ENCODE measurements at regions not wholly inside any gene's neighbourhood (a gene's known extent, or its start where the extent isn't known, plus 50 kb on each side); places are given as distances from the start of the nearest gene placed in this dataset.
"Not testable (repeated sequence)": the region's sequence is repeated elsewhere in the genome, so short reads cannot be mapped to it uniquely, and the experiment has no call there.

DNA sequence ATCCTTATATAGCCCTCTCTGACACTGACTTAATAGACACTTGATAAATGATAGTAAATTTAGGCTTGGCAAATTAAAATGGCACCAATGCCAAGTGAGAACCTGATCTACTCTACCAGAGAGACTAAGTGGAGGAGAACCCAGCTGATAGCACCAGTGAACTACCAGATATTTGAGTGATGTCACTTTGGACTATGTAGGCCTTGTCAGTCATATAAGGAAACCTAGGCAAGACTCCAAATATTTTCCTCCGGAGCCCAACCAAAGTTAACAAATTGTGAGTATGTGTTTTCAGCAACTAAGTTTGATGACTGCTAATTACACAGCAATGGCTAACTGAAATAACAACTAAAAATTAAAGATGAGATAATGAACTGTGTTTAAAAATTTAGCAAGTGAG lies 1522.9 kb upstream of the TPTE start:
- DNase-seq (ENCODE audit: low read depth, low spot score); H3K27ac ChIP-seq (ENCODE audit: low read depth, low read length); H3K36me3 ChIP-seq (ENCODE audit: control insufficient read depth in 1 of 2, insufficient read depth in 2 of 2, low read length in 2 of 2); H4K20me1 ChIP-seq (ENCODE audit: insufficient read depth); H3K79me2 ChIP-seq (ENCODE audit: insufficient read depth, low read length); CTCF ChIA-PET; H2AFZ ChIP-seq (ENCODE audit: low read depth, low read length, poor library complexity, severe bottlenecking); BruUV-seq (replicated peaks); H3K9me2 ChIP-seq (ENCODE audit: insufficient read depth); H3K9ac ChIP-seq (ENCODE audit: low read length); H3K4me1 ChIP-seq (ENCODE audit: control insufficient read depth in 1 of 2, insufficient read depth in 2 of 2, low read length in 2 of 2); intact Hi-C loops (cut with micrococcal nuclease); POLR2A ChIA-PET; RAD21 ChIA-PET (ENCODE audit: low non-redundant PET in 1 of 2, low total read pairs in 2 of 2, uncharacterized antibody in 2 of 2, unreplicated experiment in 2 of 2); H3K4me3 ChIP-seq (replicated peaks in 1 of 2; ENCODE audit: low read depth in 1 of 2, low read length in 2 of 2); ATAC-seq; H3K4me2 ChIP-seq (ENCODE audit: low read length): not testable (repeated sequence)
- Histone ChIP-seq H3K9me3 (ENCODE audit: control insufficient read depth in 1 of 2, insufficient read depth in 1 of 2, low read depth in 1 of 2, low read length in 2 of 2) (peaks cover 0 to 28% of the 10 kb centered on the region in 2 experiments; a peak in 2 of 4 replicates), H3K27me3 (ENCODE audit: insufficient read depth, low read length) (peaks cover 10% of the 10 kb centered on the region; the same call in 1 of the 2 replicates)

DNA sequence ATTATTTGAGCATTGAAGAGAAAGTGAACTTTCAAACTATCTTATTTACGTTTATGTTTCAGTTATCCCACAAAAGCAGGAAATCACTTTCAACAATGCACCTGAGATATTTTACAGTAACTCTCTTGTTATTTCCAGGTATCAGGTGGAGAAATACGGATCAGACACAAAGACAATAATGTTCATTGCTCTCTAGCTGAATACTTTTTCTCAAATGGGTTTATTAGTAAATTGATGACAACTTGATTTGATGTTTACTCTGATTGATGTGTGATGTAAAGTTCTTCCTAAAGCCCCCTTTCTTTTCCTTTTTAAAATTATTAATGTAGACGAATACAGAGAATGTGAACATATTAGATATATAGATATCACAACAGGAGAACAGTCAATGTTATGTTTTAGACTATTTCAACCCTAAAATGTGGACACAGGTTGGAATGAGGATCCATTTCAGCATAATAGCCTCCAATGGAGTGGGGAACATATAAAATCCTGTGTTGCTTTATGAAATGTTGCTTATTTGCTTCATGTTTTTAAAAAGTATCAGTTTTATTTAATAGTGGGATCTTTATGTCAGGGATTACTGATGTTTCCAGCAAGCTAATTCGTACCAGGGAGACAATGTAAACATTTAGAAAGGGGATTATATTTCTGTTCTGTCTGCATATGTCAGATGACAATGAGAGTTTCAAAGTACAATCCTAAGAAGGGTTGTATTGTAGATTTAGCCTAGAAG lies 1522.3 kb upstream of the TPTE start:
- no peaks in the 10 kb centered on the region for H3K79me2 ChIP-seq (ENCODE audit: insufficient read depth, low read length)
- BruUV-seq (replicated peaks), result no TSS peak
- H3K4me2 ChIP-seq (ENCODE audit: low read length), result no peak overlapping the region
- no peaks in the 10 kb centered on the region for H3K36me3 ChIP-seq (ENCODE audit: control insufficient read depth in 1 of 2, insufficient read depth in 2 of 2, low read length in 2 of 2)
- ATAC-seq, result no peak
- ChIA-PET RAD21 (ENCODE audit: low non-redundant PET in 1 of 2, low total read pairs in 2 of 2, uncharacterized antibody in 2 of 2, unreplicated experiment in 2 of 2) (no interaction called here), POLR2A (no interaction called here), CTCF (no interaction called here)
- no peak overlapping the region for H2AFZ ChIP-seq (ENCODE audit: low read depth, low read length, poor library complexity, severe bottlenecking)
- no peak for TF ChIP-seq EZH2 (IDR thresholded peaks at IDR 0.05)
- no peak for TF ChIP-seq CBX3 (IDR thresholded peaks at IDR 0.05; ENCODE audit: low read depth)
- H3K9me3 ChIP-seq (ENCODE audit: control insufficient read depth in 1 of 2, insufficient read depth in 1 of 2, low read depth in 1 of 2, low read length in 2 of 2), result peaks cover 0 to 22% of the 10 kb centered on the region in 2 experiments; a peak in 2 of 4 replicates
- intact Hi-C loops (cut with micrococcal nuclease), result no loop called here
- 0 out of 4 replicates have a peak, but pooled peaks cover 0 to 2% of the 10 kb centered on the region in 2 experiments for H3K4me1 ChIP-seq (ENCODE audit: control insufficient read depth in 1 of 2, insufficient read depth in 2 of 2, low read length in 2 of 2)
- no peaks in the 10 kb centered on the region for H4K20me1 ChIP-seq (ENCODE audit: insufficient read depth)
- no peak for DNase-seq (ENCODE audit: low read depth, low spot score)
- no peak overlapping the region for H3K27ac ChIP-seq (ENCODE audit: low read depth, low read length)
- no peak overlapping the region for H3K9ac ChIP-seq (ENCODE audit: low read length)
- peaks cover 4% of the 10 kb centered on the region; the same call in 1 of the 2 replicates for H3K27me3 ChIP-seq (ENCODE audit: insufficient read depth, low read length)
- no peaks in the 10 kb centered on the region for H3K9me2 ChIP-seq (ENCODE audit: insufficient read depth)
- no peak overlapping the region for H3K4me3 ChIP-seq (replicated peaks in 1 of 2; ENCODE audit: low read depth in 1 of 2, low read length in 2 of 2)

DNA sequence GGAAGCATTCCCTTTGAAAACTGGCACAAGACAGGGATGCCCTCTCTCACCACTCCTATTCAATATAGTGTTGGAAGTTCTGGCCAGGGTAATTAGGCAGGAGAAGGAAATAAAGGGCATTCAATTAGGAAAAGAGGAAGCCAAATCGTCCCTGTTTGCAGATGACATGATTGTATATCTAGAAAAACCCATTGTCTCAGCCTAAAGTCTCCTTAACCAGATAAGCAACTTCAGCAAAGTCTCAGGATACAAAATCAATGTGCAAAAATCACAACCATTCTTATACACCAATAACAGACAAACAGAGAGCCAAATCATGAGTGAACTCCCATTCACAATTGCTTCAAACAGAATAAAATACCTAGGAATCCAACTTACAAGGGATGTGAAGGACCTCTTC lies 1521.3 kb upstream of the TPTE start:
- H4K20me1 ChIP-seq (ENCODE audit: insufficient read depth); H3K4me2 ChIP-seq (ENCODE audit: low read length); BruUV-seq (replicated peaks); H3K27ac ChIP-seq (ENCODE audit: low read depth, low read length); RAD21 ChIA-PET (ENCODE audit: low non-redundant PET in 1 of 2, low total read pairs in 2 of 2, uncharacterized antibody in 2 of 2, unreplicated experiment in 2 of 2); H3K79me2 ChIP-seq (ENCODE audit: insufficient read depth, low read length); CTCF ChIA-PET; H3K4me1 ChIP-seq (ENCODE audit: control insufficient read depth in 1 of 2, insufficient read depth in 2 of 2, low read length in 2 of 2); DNase-seq (ENCODE audit: low read depth, low spot score); H2AFZ ChIP-seq (ENCODE audit: low read depth, low read length, poor library complexity, severe bottlenecking); POLR2A ChIA-PET; H3K27me3 ChIP-seq (ENCODE audit: insufficient read depth, low read length); H3K9me2 ChIP-seq (ENCODE audit: insufficient read depth); ATAC-seq; H3K9ac ChIP-seq (ENCODE audit: low read length); intact Hi-C loops (cut with micrococcal nuclease); H3K4me3 ChIP-seq (replicated peaks in 1 of 2; ENCODE audit: low read depth in 1 of 2, low read length in 2 of 2); H3K36me3 ChIP-seq (ENCODE audit: control insufficient read depth in 1 of 2, insufficient read depth in 2 of 2, low read length in 2 of 2): not testable (repeated sequence)
- H3K9me3 ChIP-seq (ENCODE audit: control insufficient read depth in 1 of 2, insufficient read depth in 1 of 2, low read depth in 1 of 2, low read length in 2 of 2), result peaks cover 0 to 13% of the 10 kb centered on the region in 2 experiments; a peak in 2 of 4 replicates

DNA sequence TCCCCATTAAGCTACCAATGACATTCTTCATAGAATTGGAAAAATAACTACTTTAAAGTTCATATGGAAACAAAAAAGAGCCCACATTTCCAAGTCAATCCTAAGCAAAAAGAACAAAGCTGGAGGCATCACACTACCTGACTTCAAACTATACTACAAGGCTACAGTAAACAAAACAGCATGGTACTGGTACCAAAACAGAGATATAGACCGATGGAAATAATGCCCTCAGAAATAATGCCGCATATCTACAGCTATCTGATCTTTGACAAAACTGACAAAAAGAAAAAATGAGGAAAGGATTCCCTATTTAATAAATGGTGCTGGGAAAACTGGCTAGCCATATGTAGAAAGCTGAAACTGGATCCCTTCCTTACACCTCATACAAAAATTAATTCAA lies 1520.7 kb upstream of the TPTE start:
- RAD21 ChIA-PET (ENCODE audit: low non-redundant PET in 1 of 2, low total read pairs in 2 of 2, uncharacterized antibody in 2 of 2, unreplicated experiment in 2 of 2); ATAC-seq; H4K20me1 ChIP-seq (ENCODE audit: insufficient read depth); H3K4me1 ChIP-seq (ENCODE audit: control insufficient read depth in 1 of 2, insufficient read depth in 2 of 2, low read length in 2 of 2); H3K4me2 ChIP-seq (ENCODE audit: low read length); H3K36me3 ChIP-seq (ENCODE audit: control insufficient read depth in 1 of 2, insufficient read depth in 2 of 2, low read length in 2 of 2); POLR2A ChIA-PET; H3K79me2 ChIP-seq (ENCODE audit: insufficient read depth, low read length); H3K9me2 ChIP-seq (ENCODE audit: insufficient read depth); intact Hi-C loops (cut with micrococcal nuclease); H3K27ac ChIP-seq (ENCODE audit: low read depth, low read length); CTCF ChIA-PET; BruUV-seq (replicated peaks); H3K9ac ChIP-seq (ENCODE audit: low read length); H3K4me3 ChIP-seq (replicated peaks in 1 of 2; ENCODE audit: low read depth in 1 of 2, low read length in 2 of 2); H2AFZ ChIP-seq (ENCODE audit: low read depth, low read length, poor library complexity, severe bottlenecking); H3K27me3 ChIP-seq (ENCODE audit: insufficient read depth, low read length); DNase-seq (ENCODE audit: low read depth, low spot score): not testable (repeated sequence)
- H3K9me3 ChIP-seq (ENCODE audit: control insufficient read depth in 1 of 2, insufficient read depth in 1 of 2, low read depth in 1 of 2, low read length in 2 of 2), result peaks cover 0 to 13% of the 10 kb centered on the region in 2 experiments; a peak in 2 of 4 replicates

Data from HCT116 (cell line).